Gastroesophageal sphincter (tissue), 4 donors: ENCODE measurements at regions not wholly inside any gene's neighbourhood (a gene's known extent, or its start where the extent isn't known, plus 50 kb on each side); places are given as distances from the start of the nearest gene placed in this dataset.

Source experiments
- ATAC-seq: fragments of 150-250 bp; one replicate; pipeline ENCODE4 v1.9.1; 2016; ENCODE audit warnings: mild to moderate bottlenecking, moderate library complexity
- H3K27ac ChIP-seq, 4 donors: fragments of 200-600 bp; sonication (generic) in 3 of 4; 1 replicate in 3 of 4; 2 replicates in 1 of 4; pipeline ENCODE4 v1.5.1; 2016 to 2019
- H3K27me3 ChIP-seq: fragments of 200-600 bp; sonication (generic); one replicate; pipeline ENCODE4 v1.5.1; 2019
- H3K36me3 ChIP-seq, 2 donors: fragments of 200-600 bp; sonication (generic); one replicate each; pipeline ENCODE4 v1.5.1; 2019; ENCODE audit warnings: control low read depth in 1 of 2
- H3K4me1 ChIP-seq, 3 donors: fragments of 200-600 bp; sonication (generic); 1 replicate in 2 of 3; 2 replicates in 1 of 3; pipeline ENCODE4 v1.5.1; 2016 to 2019; ENCODE audit warnings: control low read depth in 2 of 3
- H3K4me3 ChIP-seq, 2 donors: fragments of 200-600 bp; sonication (generic); one replicate each; pipeline ENCODE4 v1.5.1; 2019; ENCODE audit warnings: mild to moderate bottlenecking in 1 of 2, moderate library complexity in 1 of 2
- H3K9me3 ChIP-seq, 3 donors: fragments of 200-600 bp; sonication (generic); one replicate each; pipeline ENCODE4 v1.5.1; 2017 to 2019; ENCODE audit warnings: control low read depth in 2 of 3
- CTCF ChIP-seq, 4 experiments: fragments of 200-600 bp in 2 of 4; fragments of 450-650 bp in 2 of 4; sonication (generic) in 1 of 4; IDR thresholded peaks; one replicate each; pipeline ENCODE4 v1.5.1; 2017 to 2019; ENCODE audit warnings: antibody characterized with exemption in 4 of 4, mild to moderate bottlenecking in 2 of 4, moderate library complexity in 2 of 4
- EP300 ChIP-seq: sonication (generic); formaldehyde crosslinking; IDR thresholded peaks from one replicate; pipeline ENCODE4 v1.6.1; 2017; ENCODE audit warnings: antibody characterized with exemption, mild to moderate bottlenecking
- POLR2A ChIP-seq, 2 donors: fragments of 450-650 bp; IDR thresholded peaks; one replicate each; pipeline ENCODE4 v1.6.1; 2017; ENCODE audit warnings: antibody characterized with exemption in 2 of 2, mild to moderate bottlenecking in 2 of 2, moderate library complexity in 1 of 2
- POLR2AphosphoS5 ChIP-seq: sonication (generic); formaldehyde crosslinking; IDR thresholded peaks from one replicate; pipeline ENCODE4 v1.6.1; 2017; ENCODE audit warnings: antibody characterized with exemption
- WGBS, 2 donors: methylation state at CpG; one replicate each; pipeline ENCODE4 v1.1.5; 2018; ENCODE audit warnings: low coverage in 1 of 2; 5-methylcytosine and 5-hydroxymethylcytosine counted together

GRCh38 chr5:72010430-72010829 is 96.8 kb upstream of the MAP1B start:
- Histone ChIP-seq H3K4me3 (no peak overlapping the region), H3K27ac (no peak overlapping the region), H3K9me3 (no peaks in the 10 kb centered on the region), H3K36me3 (no peaks in the 10 kb centered on the region), H3K27me3 (no peaks in the 10 kb centered on the region), H3K4me1 (peaks cover 0 to 17% (median 0%) of the 10 kb centered on the region in 3 donors)
- ATAC-seq, result no peak
- TF ChIP-seq CTCF (IDR thresholded peaks at IDR 0.05), result no peak
- WGBS, 2 donors, result 75 to 81% methylated on average over 4 of the region's 4 CpGs

- H3K27ac ChIP-seq, result no peak overlapping the region
- H3K4me1 ChIP-seq, result peaks cover 0 to 12% (median 0%) of the 10 kb centered on the region in 3 donors
- H3K36me3 ChIP-seq, result no peaks in the 10 kb centered on the region
- no peak for TF ChIP-seq POLR2AphosphoS5
- TF ChIP-seq POLR2A (IDR thresholded peaks at IDR 0.05), result no peak
- no peak for TF ChIP-seq CTCF (IDR thresholded peaks at IDR 0.05)
- TF ChIP-seq EP300, result no peak
- H3K4me3 ChIP-seq, result no peak overlapping the region
- no peak for ATAC-seq
- 49 to 63% methylated on average over 3 to 4 of the region's 4 CpGs for WGBS, 2 donors
- H3K27me3 ChIP-seq, result no peaks in the 10 kb centered on the region
- no peaks in the 10 kb centered on the region for H3K9me3 ChIP-seq
Observed at GRCh38 chr5:72012906-72013305, 94.4 kb upstream of the MAP1B start.

GRCh38 chr5:72013766-72014624 is 93.3 kb upstream of the MAP1B start:
- 28 to 55% methylated on average over 6 to 7 of the region's 10 CpGs for WGBS, 2 donors
- no peak for ATAC-seq

GRCh38 chr5:72015103-72015548 is 92.1 kb upstream of the MAP1B start:
- Histone ChIP-seq H3K4me1 (peaks cover 0 to 12% (median 0%) of the 10 kb centered on the region in 3 donors), H3K4me3 (no peak overlapping the region), H3K27ac (no peak overlapping the region), H3K9me3 (no peaks in the 10 kb centered on the region), H3K27me3 (no peaks in the 10 kb centered on the region), H3K36me3 (no peaks in the 10 kb centered on the region)
- no peak for ATAC-seq
- WGBS, 2 donors, result 43 to 50% methylated on average over 2 to 5 of the region's 7 CpGs
- TF ChIP-seq CTCF (IDR thresholded peaks at IDR 0.05), result no peak
- TF ChIP-seq EP300, result no peak
- TF ChIP-seq POLR2AphosphoS5, result no peak
- no peak for TF ChIP-seq POLR2A (IDR thresholded peaks at IDR 0.05)

More at GRCh38 chr5:72013766-72014624, 93.3 kb upstream of the MAP1B start:
- H3K36me3 ChIP-seq, result no peaks in the 10 kb centered on the region
- no peak overlapping the region for H3K27ac ChIP-seq
- peaks cover 0 to 12% (median 0%) of the 10 kb centered on the region in 3 donors for H3K4me1 ChIP-seq
- TF ChIP-seq CTCF (IDR thresholded peaks at IDR 0.05) (no peak), EP300 (no peak), POLR2A (IDR thresholded peaks at IDR 0.05) (no peak), POLR2AphosphoS5 (no peak)
- no peaks in the 10 kb centered on the region for H3K27me3 ChIP-seq
- no peak overlapping the region for H3K4me3 ChIP-seq
- H3K9me3 ChIP-seq, result no peaks in the 10 kb centered on the region
